Omental fat pad (tissue), 3 donors: ENCODE measurements at regions not wholly inside any gene's neighbourhood (a gene's known extent, or its start where the extent isn't known, plus 50 kb on each side); places are given as distances from the start of the nearest gene placed in this dataset.

Experiments
- ATAC-seq: fragments of 150-250 bp; one replicate; pipeline ENCODE4 v1.9.1; 2016; ENCODE audit warnings: mild to moderate bottlenecking, moderate library complexity; ENCODE audit not compliant: low FRiP score
- DNase-seq: peaks from one replicate; pipeline ENCODE4 v3.0.0-alpha.2; 2019; ENCODE audit warnings: low spot score
- TF ChIP-seq, protein P1 (sequence below), 3 donors: fragments of 450-650 bp; IDR thresholded peaks; one replicate each; pipeline ENCODE4 v1.5.1; 2016 to 2017; ENCODE audit warnings: antibody characterized with exemption in 3 of 3, mild to moderate bottlenecking in 3 of 3, moderate library complexity in 2 of 3

DNA sequence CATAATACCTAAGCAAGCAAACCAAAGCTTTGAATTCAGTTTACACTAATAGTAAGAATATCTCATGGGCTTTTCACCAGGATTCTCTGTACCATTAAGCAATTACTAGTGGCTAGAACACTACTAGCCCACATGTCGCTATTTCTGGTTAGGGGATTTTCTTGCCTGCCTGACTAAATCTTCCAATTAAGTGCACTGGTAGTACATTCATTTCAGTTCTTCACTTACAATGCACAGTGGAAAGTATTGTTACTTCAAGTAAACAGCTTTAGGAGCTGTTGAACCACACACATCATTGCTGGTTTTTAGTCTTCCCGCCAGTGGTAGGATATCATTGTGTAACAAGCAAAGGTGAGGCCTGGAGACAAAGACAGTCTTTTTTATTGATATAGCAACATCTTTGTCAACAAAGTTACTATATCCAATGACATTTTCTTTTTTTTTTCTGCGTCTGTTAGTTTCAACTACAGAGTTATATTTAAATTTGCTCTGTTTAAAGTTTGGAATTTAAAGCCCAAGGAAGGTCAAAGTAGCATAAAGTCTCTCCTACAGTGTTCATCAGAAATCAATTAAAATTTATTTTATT, 826.8 kb upstream of the NR2F2 start:
- TF ChIP-seq, protein P1, sequence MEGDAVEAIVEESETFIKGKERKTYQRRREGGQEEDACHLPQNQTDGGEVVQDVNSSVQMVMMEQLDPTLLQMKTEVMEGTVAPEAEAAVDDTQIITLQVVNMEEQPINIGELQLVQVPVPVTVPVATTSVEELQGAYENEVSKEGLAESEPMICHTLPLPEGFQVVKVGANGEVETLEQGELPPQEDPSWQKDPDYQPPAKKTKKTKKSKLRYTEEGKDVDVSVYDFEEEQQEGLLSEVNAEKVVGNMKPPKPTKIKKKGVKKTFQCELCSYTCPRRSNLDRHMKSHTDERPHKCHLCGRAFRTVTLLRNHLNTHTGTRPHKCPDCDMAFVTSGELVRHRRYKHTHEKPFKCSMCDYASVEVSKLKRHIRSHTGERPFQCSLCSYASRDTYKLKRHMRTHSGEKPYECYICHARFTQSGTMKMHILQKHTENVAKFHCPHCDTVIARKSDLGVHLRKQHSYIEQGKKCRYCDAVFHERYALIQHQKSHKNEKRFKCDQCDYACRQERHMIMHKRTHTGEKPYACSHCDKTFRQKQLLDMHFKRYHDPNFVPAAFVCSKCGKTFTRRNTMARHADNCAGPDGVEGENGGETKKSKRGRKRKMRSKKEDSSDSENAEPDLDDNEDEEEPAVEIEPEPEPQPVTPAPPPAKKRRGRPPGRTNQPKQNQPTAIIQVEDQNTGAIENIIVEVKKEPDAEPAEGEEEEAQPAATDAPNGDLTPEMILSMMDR (IDR thresholded peaks at IDR 0.05), result no peak
- DNase-seq, result no peak
- no peak for ATAC-seq

DNA sequence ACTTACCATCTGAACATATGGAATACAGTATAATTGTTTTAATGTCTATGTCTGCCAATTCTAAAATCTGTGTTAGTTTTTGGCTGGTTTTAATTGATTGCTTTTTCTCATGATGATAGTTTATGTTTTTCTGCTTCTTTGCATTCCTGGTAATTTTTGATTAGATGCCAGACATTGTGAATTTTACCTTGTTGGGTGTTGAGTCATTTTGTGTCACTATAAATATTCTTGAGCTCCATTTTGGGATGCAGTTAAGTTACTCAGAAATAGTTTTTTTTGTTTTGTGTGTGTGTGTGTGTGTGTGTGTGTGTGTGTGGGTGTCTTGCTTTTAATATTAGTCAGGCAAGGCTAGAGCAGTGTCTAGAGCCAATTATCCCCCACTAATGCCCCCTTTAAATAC, 818.8 kb upstream of the NR2F2 start:
- DNase-seq, result no peak
- no peak for ATAC-seq
- TF ChIP-seq, protein P1 (IDR thresholded peaks at IDR 0.05), result no peak

DNA sequence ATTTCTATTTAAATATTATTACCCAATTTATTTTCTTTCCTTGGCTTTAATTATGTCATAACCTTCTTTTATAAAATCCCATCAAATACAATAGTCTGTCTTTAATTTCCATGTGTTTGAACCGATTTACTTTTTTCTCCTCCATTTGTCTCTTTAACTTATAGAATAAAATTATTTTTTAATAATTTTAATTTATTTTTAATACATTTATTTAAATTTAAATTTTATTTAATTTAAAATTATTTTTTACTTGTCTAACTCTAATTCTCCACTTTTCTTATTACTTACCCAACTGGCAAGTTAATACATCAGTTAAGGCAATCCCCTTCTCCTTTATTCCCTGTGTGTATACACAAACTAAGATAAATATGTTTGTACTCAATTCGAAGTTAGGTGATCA, 817.6 kb upstream of the NR2F2 start:
- ATAC-seq (no peak), DNase-seq (no peak)
- TF ChIP-seq, protein P1 (IDR thresholded peaks at IDR 0.05), result no peak

DNA sequence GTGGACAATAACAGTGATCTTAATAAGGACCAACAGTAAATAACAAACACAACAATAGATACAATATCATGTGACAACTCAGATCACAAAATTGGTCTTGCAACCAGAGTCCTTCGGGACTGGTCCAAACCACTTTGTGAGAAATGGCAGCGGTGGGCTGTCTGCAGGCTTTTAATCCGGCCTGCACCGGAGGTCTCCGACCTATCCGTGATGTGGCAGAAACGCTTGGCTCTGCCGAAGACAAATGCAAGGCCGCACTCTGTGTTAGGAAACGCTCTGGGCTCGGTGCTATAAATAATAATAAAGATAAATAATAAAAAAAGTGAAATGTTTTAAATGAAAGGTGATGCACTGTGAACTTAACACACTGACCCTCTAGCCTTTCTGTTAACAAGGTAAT, 810.6 kb upstream of the NR2F2 start:
- no peak for ATAC-seq
- TF ChIP-seq, protein P1 (IDR thresholded peaks at IDR 0.05), result no peak
- DNase-seq, result no peak

DNA sequence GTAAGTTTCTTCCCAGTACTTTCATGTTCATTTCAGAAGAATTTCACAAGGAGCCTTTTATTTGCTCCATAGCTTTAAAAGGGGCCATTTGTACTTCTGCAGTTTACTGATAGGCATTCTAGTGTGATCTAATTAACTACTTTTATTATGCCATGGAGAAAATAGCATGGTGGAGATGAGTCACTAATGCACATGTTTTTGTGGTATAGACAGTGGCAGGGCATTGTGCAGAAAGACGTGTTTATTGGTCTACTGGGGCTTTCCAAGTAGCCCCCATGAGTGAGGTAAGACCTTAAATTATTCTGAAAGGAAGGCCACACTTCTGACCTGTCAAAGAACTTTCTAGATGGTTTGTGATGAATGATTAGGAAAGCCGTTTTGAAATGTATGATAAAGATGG, 810.0 kb upstream of the NR2F2 start:
- ATAC-seq (no peak), DNase-seq (no peak)
- TF ChIP-seq, protein P1 (IDR thresholded peaks at IDR 0.05), result no peak

DNA sequence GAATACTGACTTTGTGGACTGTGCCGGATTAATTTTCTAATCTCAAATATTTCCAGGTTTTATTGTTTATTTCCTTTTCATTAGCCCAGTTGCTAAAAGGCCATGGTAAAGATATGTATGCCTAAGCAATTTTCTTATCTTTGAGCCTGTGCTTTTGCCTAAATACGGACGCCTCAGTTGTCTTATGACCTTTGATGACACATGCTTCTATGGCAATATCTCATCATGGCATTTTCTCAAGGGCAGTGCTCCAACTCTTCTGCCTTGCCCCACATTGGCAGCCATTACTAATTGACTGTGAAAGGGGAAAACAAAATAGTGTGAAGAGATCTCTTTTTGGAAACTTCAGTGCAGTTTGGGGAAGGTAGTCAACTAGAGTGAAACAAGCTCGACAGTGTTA, 809.6 kb upstream of the NR2F2 start:
- ATAC-seq (no peak), DNase-seq (no peak)
- TF ChIP-seq, protein P1 (IDR thresholded peaks at IDR 0.05), result no peak

DNA sequence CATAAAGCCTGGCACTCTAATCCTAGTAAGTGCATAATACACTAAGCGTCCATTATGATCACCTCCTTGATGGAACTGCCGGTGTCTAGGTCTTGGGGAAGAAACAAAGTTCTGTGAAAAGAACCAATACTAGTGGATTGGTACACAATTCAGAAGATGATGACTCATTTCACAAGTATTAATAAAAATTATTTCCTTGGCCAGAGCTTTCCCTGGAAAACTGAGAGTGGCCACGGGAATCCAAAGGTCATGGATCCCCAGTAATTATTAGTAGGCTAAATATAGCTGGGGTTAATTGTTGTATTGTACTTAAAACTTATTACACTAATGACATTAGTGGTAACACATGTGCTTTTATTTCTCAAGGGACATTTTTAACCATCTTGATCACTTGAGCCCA, 808.0 kb upstream of the NR2F2 start:
- ATAC-seq (no peak), DNase-seq (no peak)
- TF ChIP-seq, protein P1 (IDR thresholded peaks at IDR 0.05), result no peak
